ENCODE measurements at regions not wholly inside any gene's neighbourhood (a gene's known extent, or its start where the extent isn't known, plus 50 kb on each side); places are given as distances from the start of the nearest gene placed in this dataset.

- H3K9me3 Mint-ChIP-seq, result no peaks in the 10 kb centered on the region
- no peaks in the 10 kb centered on the region for H3K4me1 Mint-ChIP-seq (ENCODE audit: low read depth)
- peaks cover 18% of the 10 kb centered on the region for H3K27me3 Mint-ChIP-seq (ENCODE audit: insufficient read depth)
- no peak for TF ChIP-seq CTCF (IDR thresholded peaks at IDR 0.05)
- H3K27ac Mint-ChIP-seq, result no peak overlapping the region
- DNase-seq, result no peak
- no peak overlapping the region for H3K4me3 Mint-ChIP-seq
- H3K36me3 Mint-ChIP-seq (ENCODE audit: low read depth), result no peaks in the 10 kb centered on the region
Observed at GRCh38 chr2:105611333-105611637, 133.4 kb upstream of the NCK2 start.

- Mint-ChIP-seq H3K4me1 (ENCODE audit: low read depth) (no peaks in the 10 kb centered on the region), H3K4me3 (no peak overlapping the region), H3K27me3 (ENCODE audit: insufficient read depth) (peaks cover 12% of the 10 kb centered on the region), H3K9me3 (no peaks in the 10 kb centered on the region), H3K36me3 (ENCODE audit: low read depth) (no peaks in the 10 kb centered on the region), H3K27ac (no peak overlapping the region)
- TF ChIP-seq CTCF (IDR thresholded peaks at IDR 0.05), result no peak
- no peak for DNase-seq
Observed at GRCh38 chr2:105610576-105611332, 134.0 kb upstream of the NCK2 start.

GRCh38 chr2:105609746-105610402 is 134.8 kb upstream of the NCK2 start:
- TF ChIP-seq CTCF (IDR thresholded peaks at IDR 0.05), result no peak
- Mint-ChIP-seq H3K27ac (no peak overlapping the region), H3K9me3 (no peaks in the 10 kb centered on the region), H3K4me1 (ENCODE audit: low read depth) (no peaks in the 10 kb centered on the region), H3K36me3 (ENCODE audit: low read depth) (no peaks in the 10 kb centered on the region), H3K4me3 (no peak overlapping the region), H3K27me3 (ENCODE audit: insufficient read depth) (peaks cover 8% of the 10 kb centered on the region)
- DNase-seq, result no peak

- H3K4me3 Mint-ChIP-seq, result no peak overlapping the region
- H3K27ac Mint-ChIP-seq, result no peak overlapping the region
- no peak for TF ChIP-seq CTCF (IDR thresholded peaks at IDR 0.05)
- H3K36me3 Mint-ChIP-seq (ENCODE audit: low read depth), result no peaks in the 10 kb centered on the region
- peaks cover 11% of the 10 kb centered on the region for H3K27me3 Mint-ChIP-seq (ENCODE audit: insufficient read depth)
- no peaks in the 10 kb centered on the region for H3K4me1 Mint-ChIP-seq (ENCODE audit: low read depth)
- no peaks in the 10 kb centered on the region for H3K9me3 Mint-ChIP-seq
- DNase-seq, result no peak
Observed at GRCh38 chr2:105607920-105608504, 136.7 kb upstream of the NCK2 start.

GRCh38 chr2:105606081-105606480 is 138.6 kb upstream of the NCK2 start:
- Mint-ChIP-seq H3K27me3 (ENCODE audit: insufficient read depth) (peaks cover 10% of the 10 kb centered on the region), H3K36me3 (ENCODE audit: low read depth) (no peaks in the 10 kb centered on the region), H3K4me1 (ENCODE audit: low read depth) (no peaks in the 10 kb centered on the region), H3K4me3 (no peak overlapping the region), H3K9me3 (no peaks in the 10 kb centered on the region), H3K27ac (no peak overlapping the region)
- TF ChIP-seq CTCF (IDR thresholded peaks at IDR 0.05), result no peak
- DNase-seq, result no peak
